T follicular helper cell (primary cell): ENCODE measurements at regions not wholly inside any gene's neighbourhood (a gene's known extent, or its start where the extent isn't known, plus 50 kb on each side); places are given as distances from the start of the nearest gene placed in this dataset.
A peak's percentile ranks its signal among the peaks of the same experiment; 100 is the strongest.
"Not testable (repeated sequence)": the region's sequence is repeated elsewhere in the genome, so short reads cannot be mapped to it uniquely, and the experiment has no call there.

ENCODE experiments used
- DNase-seq: peaks from one replicate; pipeline ENCODE4 v3.0.0-alpha.2; 2020; ENCODE audit warnings: low read depth

- no peak for DNase-seq
Measured at GRCh38 chr6:165008971-165009370, 300.4 kb downstream of the C6orf118 start.

DNA sequence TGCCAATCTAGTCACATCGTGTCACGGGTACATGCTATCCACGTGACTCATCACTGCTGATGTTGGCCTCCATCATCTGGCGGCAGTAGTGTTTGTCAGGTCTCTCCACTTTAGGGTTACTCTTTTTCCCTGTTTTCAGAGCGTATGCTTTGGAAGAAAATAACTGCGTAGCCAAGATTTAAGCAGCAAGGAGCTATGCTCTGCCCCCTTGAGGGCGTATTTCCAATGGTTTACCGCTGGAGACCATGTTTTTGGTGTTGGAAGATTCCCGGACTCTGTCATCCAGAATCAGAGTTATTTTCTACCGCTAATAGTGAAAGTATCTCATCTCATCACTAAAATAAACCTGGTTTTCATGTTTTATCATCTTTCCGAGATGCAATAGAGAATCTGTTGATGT is 306.5 kb downstream of the C6orf118 start:
- DNase-seq: no peak

GRCh38 chr6:165002358-165002757 is 307.0 kb downstream of the C6orf118 start:
- DNase-seq: no peak

- no peak for DNase-seq
Measured at GRCh38 chr6:165001502-165002157, 307.8 kb downstream of the C6orf118 start.

- DNase-seq: no peak
Measured at GRCh38 chr6:164998297-164998696, 311.1 kb downstream of the C6orf118 start.

DNA sequence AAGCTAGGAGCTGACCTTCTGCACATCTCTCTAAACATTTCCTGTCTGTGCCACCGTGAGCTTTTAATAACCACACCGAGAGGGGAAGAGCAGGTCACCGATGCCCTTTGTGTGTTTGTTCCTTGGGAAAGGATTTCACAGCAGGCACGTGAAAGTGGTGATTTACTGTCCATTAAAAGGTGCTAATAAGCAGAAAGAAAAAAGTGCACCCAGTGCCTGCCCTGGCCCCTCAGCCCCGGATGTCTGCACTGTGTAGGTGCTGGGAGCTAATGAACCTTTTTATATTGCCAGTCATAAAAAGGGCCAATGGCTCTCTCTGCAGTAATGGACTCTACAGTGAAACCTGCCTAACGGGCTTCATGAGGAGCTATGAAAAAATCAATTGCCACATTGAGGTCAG is 312.6 kb downstream of the C6orf118 start:
- DNase-seq: no peak

- DNase-seq: no peak
Measured at GRCh38 chr6:164991573-164991972, 317.8 kb downstream of the C6orf118 start.

DNA sequence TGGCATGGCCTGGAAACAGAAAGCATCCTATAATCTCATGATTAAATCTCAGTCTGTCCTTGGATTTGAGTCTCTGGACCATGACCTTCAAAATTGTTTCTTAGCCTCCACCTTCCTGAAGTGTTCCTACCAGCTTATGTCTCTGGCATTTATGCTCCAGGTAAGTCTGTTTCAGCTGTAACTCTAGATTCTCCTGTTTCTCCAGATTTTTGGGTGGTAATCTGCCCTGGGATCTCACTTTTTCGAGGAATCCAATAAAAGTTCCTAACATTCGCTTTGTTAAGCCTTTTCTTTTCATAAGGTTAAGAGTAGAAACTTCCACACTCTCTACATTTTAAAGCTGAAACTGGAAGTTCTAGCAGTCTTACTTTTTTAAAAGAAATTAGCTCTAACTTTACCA is 318.5 kb downstream of the C6orf118 start:
- no peak for DNase-seq

- DNase-seq: no peak
Measured at GRCh38 chr6:164982389-164982788, 327.0 kb downstream of the C6orf118 start.

GRCh38 chr6:164967102-164967501 is 342.3 kb downstream of the C6orf118 start:
- DNase-seq: no peak

DNA sequence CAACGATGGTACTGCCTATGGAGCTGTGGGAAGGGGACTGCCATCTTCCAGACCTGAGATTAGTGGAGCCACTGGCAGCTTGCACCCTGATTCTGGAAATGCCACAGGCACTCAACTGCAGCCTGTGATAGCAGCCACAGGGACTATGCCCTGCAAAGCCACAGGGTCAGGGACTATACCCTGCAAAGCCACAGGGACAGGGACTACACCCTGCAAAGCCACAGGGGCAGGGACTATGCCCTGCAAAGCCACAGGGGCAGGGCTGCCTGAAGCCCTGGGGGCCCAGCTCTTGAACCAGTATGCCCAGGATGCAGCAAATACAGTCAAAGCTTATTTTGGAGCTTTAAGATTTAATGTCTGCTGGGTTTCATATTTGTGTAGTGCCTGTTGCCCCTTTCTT is 346.6 kb downstream of the C6orf118 start:
- no peak for DNase-seq

DNA sequence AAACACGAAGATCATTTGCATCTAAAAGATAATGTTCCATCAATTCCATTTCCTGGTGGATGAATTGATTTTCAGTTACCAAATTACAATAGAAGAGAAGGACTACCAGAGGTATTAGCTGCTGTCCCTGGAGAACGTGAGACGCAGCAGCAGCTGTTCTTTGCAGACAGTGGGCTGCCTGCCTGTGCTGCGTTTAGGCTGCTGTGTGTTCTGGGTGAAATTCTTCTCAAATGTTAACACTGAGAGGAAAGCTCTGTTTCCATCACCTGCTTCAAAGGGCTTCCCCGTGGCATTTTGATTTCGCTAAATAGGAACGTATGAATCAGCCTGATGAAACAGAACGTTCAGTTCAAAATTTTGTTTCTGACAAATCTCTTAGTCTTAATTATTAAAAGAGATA is 362.2 kb downstream of the C6orf118 start:
- no peak for DNase-seq

DNA sequence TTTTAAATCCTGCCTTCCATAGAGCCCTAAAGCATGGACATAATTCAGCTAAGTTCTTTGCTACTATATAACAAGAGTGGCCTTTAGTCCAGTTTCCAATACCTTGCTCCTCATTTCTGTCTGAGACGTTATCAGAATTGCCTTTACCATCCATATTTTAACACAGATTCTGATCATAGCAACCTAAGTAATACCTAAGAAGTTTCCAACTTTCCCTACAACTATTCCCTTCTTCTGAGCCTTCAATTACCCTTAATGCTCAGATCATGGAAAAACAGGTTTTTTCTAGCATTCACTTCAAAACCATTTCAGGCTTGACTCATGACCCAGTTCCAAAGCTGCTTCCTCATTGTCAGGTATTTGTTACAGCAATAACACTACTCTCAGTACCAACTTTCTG is 367.1 kb downstream of the C6orf118 start:
- no peak for DNase-seq

- DNase-seq: not testable (repeated sequence)
Measured at GRCh38 chr6:164933238-164933794, 376.1 kb downstream of the C6orf118 start.

DNA sequence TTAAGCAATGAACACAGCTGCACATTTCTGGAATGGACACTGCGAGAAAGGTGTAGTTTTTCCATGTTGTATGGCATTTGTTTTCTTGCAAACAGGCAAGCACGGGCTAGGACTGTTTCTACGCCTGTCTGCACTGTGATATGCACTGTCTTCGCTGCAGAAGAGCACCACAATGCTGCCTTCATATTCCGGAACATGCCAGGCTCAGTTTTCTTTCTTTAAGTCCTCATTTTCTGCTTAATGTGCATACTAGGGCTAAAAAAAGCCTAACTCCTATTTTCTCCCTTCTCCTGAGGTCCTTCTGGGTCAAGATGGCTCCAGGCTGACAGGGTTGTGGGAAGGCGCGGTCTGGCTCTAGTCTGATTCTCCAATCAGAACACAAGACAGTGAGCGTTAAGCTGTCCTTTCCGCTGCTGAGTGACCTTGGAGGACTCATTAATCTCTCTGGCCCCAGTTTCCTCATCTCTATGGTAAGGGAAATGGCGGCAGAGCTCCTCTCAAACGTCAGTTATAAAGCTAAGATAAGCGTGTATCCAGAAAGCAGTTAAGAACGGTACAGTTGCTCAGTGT is 379.9 kb downstream of the C6orf118 start:
- DNase-seq: no peak

DNA sequence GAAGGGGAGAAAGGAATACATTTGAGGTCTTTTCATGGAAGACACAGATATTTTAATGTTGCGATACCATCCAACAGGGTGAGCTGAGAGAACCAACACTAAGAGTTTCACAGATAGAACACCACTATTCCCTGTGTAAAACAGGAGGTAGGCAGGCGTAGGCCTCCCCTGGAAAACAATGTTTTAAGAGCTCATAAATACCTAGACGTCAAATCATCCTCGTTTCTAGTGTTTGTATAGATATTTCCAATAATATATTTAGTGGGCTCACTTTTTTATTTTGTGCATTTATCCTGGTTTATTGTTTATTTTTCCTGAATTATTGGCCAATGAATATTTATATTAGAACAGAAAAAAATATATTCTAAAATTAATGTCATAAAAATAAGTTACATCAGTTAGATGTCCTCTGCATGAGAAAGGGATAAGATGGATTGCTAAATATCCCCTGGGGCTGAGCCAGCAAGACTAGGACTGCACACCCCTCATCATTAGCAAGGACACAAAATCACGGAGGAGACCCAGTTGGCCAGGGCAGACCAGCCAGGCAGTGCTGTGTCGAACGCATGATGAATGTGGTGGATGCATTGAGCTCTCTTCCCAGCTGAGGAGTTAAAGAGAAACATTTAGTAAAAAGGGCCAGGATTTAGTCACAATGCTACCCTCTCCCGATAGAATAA is 380.5 kb downstream of the C6orf118 start:
- DNase-seq: no peak

GRCh38 chr6:164928057-164928727 is 381.2 kb downstream of the C6orf118 start:
- DNase-seq: no peak

DNA sequence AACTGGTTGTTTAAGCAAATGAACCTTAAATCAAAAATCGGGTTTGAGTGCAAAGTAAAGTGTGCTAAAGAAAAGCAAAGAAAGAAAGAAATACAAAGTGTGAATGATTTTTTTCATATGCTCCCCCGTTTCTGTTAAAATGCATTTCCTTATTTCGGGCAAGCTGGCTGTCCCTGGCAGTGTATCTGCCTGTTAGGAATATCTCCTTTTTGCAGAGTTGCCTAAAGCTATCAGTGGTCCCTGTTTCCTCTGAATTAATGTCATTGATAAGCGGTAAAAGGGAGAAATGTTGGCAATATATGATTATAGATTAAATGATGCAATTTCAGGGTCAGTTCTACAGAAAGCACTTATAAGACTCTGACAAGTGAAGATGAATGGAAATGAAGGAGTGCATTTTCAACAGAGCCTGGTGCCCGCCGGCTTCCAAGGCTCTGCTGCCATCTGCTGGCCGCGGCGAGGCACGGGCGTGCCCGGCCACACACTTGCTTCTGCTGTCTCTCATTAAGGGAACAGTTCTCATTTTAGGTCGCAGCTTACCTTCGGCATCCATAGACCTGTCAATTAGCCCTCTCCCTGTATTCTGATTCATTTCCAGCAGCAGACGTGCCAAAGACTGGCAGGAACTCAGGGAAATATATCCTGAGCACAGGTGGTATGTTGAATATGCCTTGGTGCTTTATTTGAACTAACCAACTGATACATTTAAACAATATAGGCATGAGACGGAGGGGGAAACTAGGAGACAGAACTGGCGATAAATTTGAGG is 381.9 kb downstream of the C6orf118 start:
- DNase-seq: peak; percentile 26

- no peak for DNase-seq
Measured at GRCh38 chr6:164926686-164927085, 382.7 kb downstream of the C6orf118 start.

DNA sequence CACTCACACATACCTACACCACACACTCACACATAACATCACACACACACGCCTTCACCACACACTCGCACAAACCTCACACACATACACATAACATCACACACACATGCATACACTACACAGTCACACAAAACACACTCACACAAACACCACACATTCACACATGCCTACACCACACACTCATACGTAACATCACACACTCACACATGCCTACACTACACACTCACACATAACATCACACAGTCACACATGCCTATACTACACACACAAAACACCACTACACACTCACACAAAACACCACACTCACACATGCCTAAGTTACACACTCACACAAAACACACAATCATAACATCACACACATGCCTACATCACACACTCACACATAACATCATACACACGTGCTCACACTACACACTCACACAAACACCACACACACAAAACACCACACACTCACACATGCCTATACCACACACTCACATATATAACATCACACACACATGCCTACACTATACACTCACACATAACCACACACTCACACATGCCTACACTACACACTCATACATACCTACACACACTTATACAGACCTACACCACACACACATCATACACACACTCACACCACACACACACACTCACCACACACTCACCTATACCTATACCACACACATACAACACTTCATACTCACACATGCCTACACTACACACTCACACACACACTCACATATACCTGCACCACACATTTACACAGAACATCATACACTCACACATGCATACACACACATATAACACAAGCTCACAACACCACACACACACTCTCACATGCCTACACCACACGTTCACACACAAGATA is 383.5 kb downstream of the C6orf118 start:
- no peak for DNase-seq

- DNase-seq: no peak
Measured at GRCh38 chr6:164924674-164925073, 384.7 kb downstream of the C6orf118 start.
